Right ventricle myocardium superior (tissue), 1 donor: ENCODE measurements at regions not wholly inside any gene's neighbourhood (a gene's known extent, or its start where the extent isn't known, plus 50 kb on each side); places are given as distances from the start of the nearest gene placed in this dataset.

ENCODE experiments used
- ATAC-seq: fragments of 200-7000 bp; cut with Tn5 transposase; one replicate; pipeline ENCODE4 v1.9.1; 2020; ENCODE audit warnings: mild to moderate bottlenecking; ENCODE audit not compliant: poor library complexity
- DNase-seq: peaks from one replicate; pipeline ENCODE4 v3.0.0-alpha.2; 2020
- intact Hi-C: fragments of 100-400 bp; cut with DNase I; formaldehyde crosslinking; loops from one replicate; pipeline ENCODE4 v1.11.2; 2022
- donor health status: DM: no; HTN: yes; CAD: no; lungs with severe emphysema.

- DNase-seq (no peak), ATAC-seq (no peak)
- intact Hi-C loops = no loop called here
These were observed 193.9 kb downstream of the IRF8 start for GRCh38 chr16:86092586-86093480.

- DNase-seq = no peak
- no peak for ATAC-seq
- intact Hi-C loops = no loop called here
These were observed 195.1 kb downstream of the IRF8 start for GRCh38 chr16:86093801-86094750.

GRCh38 chr16:86095131-86095752 is 196.3 kb downstream of the IRF8 start:
- no peak for DNase-seq
- intact Hi-C loops = no loop called here
- no peak for ATAC-seq

GRCh38 chr16:86095906-86096485 is 197.0 kb downstream of the IRF8 start:
- ATAC-seq (no peak), DNase-seq (no peak)
- intact Hi-C loops = no loop called here

- no peak for ATAC-seq
These were observed 197.9 kb downstream of the IRF8 start for GRCh38 chr16:86096850-86097249.

GRCh38 chr16:86099326-86099725 is 200.4 kb downstream of the IRF8 start:
- DNase-seq (no peak), ATAC-seq (no peak)
- intact Hi-C loops = no loop called here

More at GRCh38 chr16:86096850-86097249, 197.9 kb downstream of the IRF8 start:
- intact Hi-C loops = no loop called here
- DNase-seq = no peak

GRCh38 chr16:86100205-86101136 is 201.5 kb downstream of the IRF8 start:
- DNase-seq = no peak
- intact Hi-C loops = no loop called here
- ATAC-seq = no peak

GRCh38 chr16:86101137-86101896 is 202.4 kb downstream of the IRF8 start:
- intact Hi-C loops = no loop called here
- DNase-seq = no peak

GRCh38 chr16:86101897-86102157 is 202.9 kb downstream of the IRF8 start:
- DNase-seq (no peak), ATAC-seq (no peak)
- intact Hi-C loops = no loop called here

More at GRCh38 chr16:86101137-86101896, 202.4 kb downstream of the IRF8 start:
- no peak for ATAC-seq

- intact Hi-C loops = no loop called here
- ATAC-seq (no peak), DNase-seq (no peak)
These were observed 204.4 kb downstream of the IRF8 start for GRCh38 chr16:86103320-86103719.

- DNase-seq (no peak), ATAC-seq (no peak)
- intact Hi-C loops = no loop called here
These were observed 205.6 kb downstream of the IRF8 start for GRCh38 chr16:86104537-86105048.

- intact Hi-C loops = no loop called here
- no peak for DNase-seq
- no peak for ATAC-seq
These were observed 208.4 kb downstream of the IRF8 start for GRCh38 chr16:86107215-86107825.

- ATAC-seq (no peak), DNase-seq (no peak)
- intact Hi-C loops = no loop called here
These were observed 209.1 kb downstream of the IRF8 start for GRCh38 chr16:86108062-86108461.

GRCh38 chr16:86110134-86110533 is 211.2 kb downstream of the IRF8 start:
- intact Hi-C loops = no loop called here
- DNase-seq = no peak
- ATAC-seq = no peak

GRCh38 chr16:86110726-86111125 is 211.8 kb downstream of the IRF8 start:
- DNase-seq (no peak), ATAC-seq (no peak)
- intact Hi-C loops = no loop called here

GRCh38 chr16:86112178-86112577 is 213.2 kb downstream of the IRF8 start:
- no peak for DNase-seq
- no peak for ATAC-seq
- intact Hi-C loops = no loop called here

GRCh38 chr16:86117235-86117634 is 218.3 kb downstream of the IRF8 start:
- intact Hi-C loops = no loop called here
- ATAC-seq (no peak), DNase-seq (no peak)
